ENCODE measurements at regions not wholly inside any gene's neighbourhood (a gene's known extent, or its start where the extent isn't known, plus 50 kb on each side); places are given as distances from the start of the nearest gene placed in this dataset.

GRCh38 chr2:67246791-67247190 lies 150.3 kb upstream of the ETAA1 start:
- no peaks in the 10 kb centered on the region for H3K36me3 ChIP-seq (ENCODE audit: control insufficient read depth in 2 of 2, extremely low read depth in 1 of 2, insufficient read depth in 2 of 2, low read length in 2 of 2)
- no peaks in the 10 kb centered on the region for H3K9me3 ChIP-seq (replicated peaks; ENCODE audit: control insufficient read depth, insufficient read depth, low read length)
- no peaks in the 10 kb centered on the region for H3K79me2 ChIP-seq (ENCODE audit: control insufficient read depth, insufficient read depth, low read length)
- ChIA-PET CTCF (no interaction called here), POLR2A (no interaction called here)
- H3K27me3 ChIP-seq (ENCODE audit: control insufficient read depth in 2 of 2, insufficient read depth in 2 of 2, low read length in 2 of 2) = no peaks in the 10 kb centered on the region
- no peak for FAIRE-seq
- TF ChIP-seq FOS (IDR thresholded peaks at IDR 0.05; ENCODE audit: borderline replicate concordance, insufficient read depth, low read length) (no peak), MYC (IDR thresholded peaks at IDR 0.05; ENCODE audit: low read depth, low read length) (no peak), POLR2A (IDR thresholded peaks at IDR 0.05; ENCODE audit: low read depth, low read length) (no peak), EZH2 (IDR thresholded peaks at IDR 0.05; ENCODE audit: borderline replicate concordance, low read depth, low read length, severe bottlenecking) (no peak), MAX (IDR thresholded peaks at IDR 0.05; ENCODE audit: insufficient read depth, insufficient read length) (no peak), GATA2 (IDR thresholded peaks at IDR 0.05; ENCODE audit: insufficient read depth, insufficient read length, low read depth, low read length) (no peak), JUN (IDR thresholded peaks at IDR 0.05; ENCODE audit: borderline replicate concordance, insufficient read depth, insufficient read length, low read depth) (no peak), POLR2AphosphoS5 (IDR thresholded peaks at IDR 0.05; ENCODE audit: insufficient read depth, low read depth, low read length) (no peak), CTCF (IDR thresholded peaks at IDR 0.05; ENCODE audit: extremely low read depth in 1 of 2, insufficient read depth in 1 of 2, low read depth in 1 of 2, low read length in 2 of 2) (no peak)
- no peak overlapping the region for H2AFZ ChIP-seq (ENCODE audit: low read depth, low read length)
- no TSS peak for BruUV-seq (replicated peaks)
- intact Hi-C loops (cut with micrococcal nuclease) (no loop called here), dilution Hi-C loops (cut with MboI; ENCODE audit: extremely low pct_ligation_motif_present, low sequenced_read_pairs) (no loop called here)
- no peak for DNase-seq (ENCODE audit: low read depth, low spot score)
- H4K20me1 ChIP-seq (replicated peaks; ENCODE audit: control insufficient read depth, extremely low read depth, insufficient read depth, low read length) = no peaks in the 10 kb centered on the region
- H3K9ac ChIP-seq (replicated peaks; ENCODE audit: extremely low read depth, insufficient read depth, low read length) = no peak overlapping the region
- no peaks in the 10 kb centered on the region for H3K9me1 ChIP-seq (replicated peaks; ENCODE audit: control insufficient read depth, extremely low read depth, insufficient read depth, low read length)
- no peak overlapping the region for H3K27ac ChIP-seq (ENCODE audit: insufficient read depth, low read depth, low read length)
- no peak overlapping the region for H3K4me2 ChIP-seq (ENCODE audit: insufficient read depth, low read length)
- H3K4me3 ChIP-seq (replicated peaks in 1 of 3; ENCODE audit: insufficient read depth in 1 of 3, low read depth in 1 of 3, low read length in 3 of 3) = no peak overlapping the region
- no peaks in the 10 kb centered on the region for H3K4me1 ChIP-seq (ENCODE audit: control insufficient read depth, extremely low read depth, insufficient read depth, low read length)

Measured in endothelial cell of umbilical vein (primary cell).